Glutamatergic neuron (in vitro differentiated cells): ENCODE measurements at regions not wholly inside any gene's neighbourhood (a gene's known extent, or its start where the extent isn't known, plus 50 kb on each side); places are given as distances from the start of the nearest gene placed in this dataset.

Source experiments
- DNase-seq: peaks from one replicate; pipeline ENCODE4 v3.0.0; 2022
- H3K27ac Mint-ChIP-seq: one replicate; pipeline ENCODE4 v1.8.0; 2020; ENCODE audit warnings: mild to moderate bottlenecking, mixed read lengths, inconsistent platforms; ENCODE audit not compliant: unreplicated experiment
- H3K27me3 Mint-ChIP-seq: one replicate; pipeline ENCODE4 v1.8.0; 2020; ENCODE audit warnings: mild to moderate bottlenecking, moderate library complexity, mixed read lengths, inconsistent platforms; ENCODE audit not compliant: unreplicated experiment
- H3K36me3 Mint-ChIP-seq: one replicate; pipeline ENCODE4 v1.8.0; 2020; ENCODE audit warnings: mild to moderate bottlenecking, mixed read lengths, inconsistent platforms; ENCODE audit not compliant: unreplicated experiment
- H3K4me1 Mint-ChIP-seq: one replicate; pipeline ENCODE4 v1.8.0; 2020; ENCODE audit warnings: mild to moderate bottlenecking, low read depth, mixed read lengths, inconsistent platforms; ENCODE audit not compliant: unreplicated experiment
- H3K4me3 Mint-ChIP-seq: one replicate; pipeline ENCODE4 v1.8.0; 2020; ENCODE audit warnings: mild to moderate bottlenecking, mixed read lengths, inconsistent platforms; ENCODE audit not compliant: unreplicated experiment
- H3K9me3 Mint-ChIP-seq: one replicate; pipeline ENCODE4 v1.8.0; 2020; ENCODE audit warnings: mild to moderate bottlenecking, moderate library complexity, mixed read lengths, inconsistent platforms; ENCODE audit not compliant: unreplicated experiment
- TF ChIP-seq, protein P1 (sequence below): fragments of 200-600 bp; sonication (generic); IDR thresholded peaks from one replicate; pipeline ENCODE4 v1.5.0; 2021; ENCODE audit not compliant: partially characterized antibody, unreplicated experiment

DNA sequence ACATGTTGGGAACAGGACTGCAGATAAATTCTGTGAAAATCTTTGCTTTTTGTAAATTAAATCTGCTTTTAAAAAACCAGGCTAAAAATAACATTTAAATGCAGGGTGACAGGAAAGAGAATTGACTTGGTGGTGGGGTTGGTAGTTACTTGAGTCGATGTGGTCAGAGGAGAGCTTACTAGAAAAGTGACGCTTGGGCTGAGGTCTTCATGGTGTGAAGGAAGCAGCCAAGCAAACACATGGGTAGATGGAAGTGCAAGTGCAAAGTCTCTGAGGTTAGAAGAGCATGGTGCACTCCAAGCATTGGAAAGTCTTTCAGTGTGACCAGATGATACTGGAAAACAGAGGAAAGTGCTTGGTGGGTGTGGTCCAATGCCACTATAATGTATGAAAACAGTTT lies 86.4 kb upstream of the THBS1 start:
- DNase-seq = no peak
- Mint-ChIP-seq H3K36me3 (no peaks in the 10 kb centered on the region), H3K4me1 (peaks cover 3% of the 10 kb centered on the region), H3K4me3 (no peak overlapping the region), H3K9me3 (no peaks in the 10 kb centered on the region), H3K27me3 (no peaks in the 10 kb centered on the region), H3K27ac (no peak overlapping the region)
- TF ChIP-seq, protein P1, sequence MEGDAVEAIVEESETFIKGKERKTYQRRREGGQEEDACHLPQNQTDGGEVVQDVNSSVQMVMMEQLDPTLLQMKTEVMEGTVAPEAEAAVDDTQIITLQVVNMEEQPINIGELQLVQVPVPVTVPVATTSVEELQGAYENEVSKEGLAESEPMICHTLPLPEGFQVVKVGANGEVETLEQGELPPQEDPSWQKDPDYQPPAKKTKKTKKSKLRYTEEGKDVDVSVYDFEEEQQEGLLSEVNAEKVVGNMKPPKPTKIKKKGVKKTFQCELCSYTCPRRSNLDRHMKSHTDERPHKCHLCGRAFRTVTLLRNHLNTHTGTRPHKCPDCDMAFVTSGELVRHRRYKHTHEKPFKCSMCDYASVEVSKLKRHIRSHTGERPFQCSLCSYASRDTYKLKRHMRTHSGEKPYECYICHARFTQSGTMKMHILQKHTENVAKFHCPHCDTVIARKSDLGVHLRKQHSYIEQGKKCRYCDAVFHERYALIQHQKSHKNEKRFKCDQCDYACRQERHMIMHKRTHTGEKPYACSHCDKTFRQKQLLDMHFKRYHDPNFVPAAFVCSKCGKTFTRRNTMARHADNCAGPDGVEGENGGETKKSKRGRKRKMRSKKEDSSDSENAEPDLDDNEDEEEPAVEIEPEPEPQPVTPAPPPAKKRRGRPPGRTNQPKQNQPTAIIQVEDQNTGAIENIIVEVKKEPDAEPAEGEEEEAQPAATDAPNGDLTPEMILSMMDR = no peak

DNA sequence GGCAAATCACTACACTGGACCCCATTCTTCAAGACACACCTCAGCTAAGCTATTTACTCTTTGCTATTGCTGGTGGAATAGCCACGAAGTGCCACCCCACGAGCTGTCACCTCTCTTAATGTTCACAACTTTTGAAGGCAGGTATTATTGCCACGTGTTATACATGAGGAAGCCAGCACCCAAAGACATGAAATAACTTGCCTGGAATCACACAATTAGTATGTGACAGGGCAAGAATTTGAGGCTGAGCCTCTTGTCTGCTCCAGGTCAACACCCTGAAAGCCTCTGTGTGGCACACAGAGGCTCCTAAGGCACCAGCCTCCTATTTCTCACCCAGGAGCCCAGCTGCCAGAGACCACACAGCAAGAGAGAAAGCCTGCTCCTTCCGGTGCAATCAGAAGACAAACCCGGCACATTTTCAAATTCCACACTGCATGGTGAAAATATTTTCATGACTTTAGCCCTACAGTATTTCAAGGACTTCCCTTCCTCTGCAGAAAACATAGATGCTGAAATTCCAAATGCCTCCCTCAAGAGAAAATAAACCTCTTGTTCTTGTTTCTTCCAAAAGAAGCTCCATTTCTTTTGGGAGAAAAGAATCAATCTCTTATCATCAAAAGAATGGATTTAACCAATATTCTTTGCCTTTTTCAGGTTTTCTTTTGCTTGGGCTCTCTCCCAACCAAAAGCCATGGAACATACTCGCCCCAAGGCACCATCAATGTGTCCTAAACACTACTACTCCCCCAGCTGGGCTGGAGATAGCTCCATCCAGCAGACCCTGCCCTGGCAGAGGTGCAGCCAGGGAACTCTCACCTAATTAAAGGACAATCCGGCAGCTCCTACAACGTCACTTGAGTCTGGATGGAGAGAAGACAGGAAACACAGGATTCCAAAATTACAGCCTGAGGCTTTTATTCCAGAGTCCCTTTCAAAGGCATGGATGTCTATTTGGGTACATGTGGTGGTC lies 84.7 kb upstream of the THBS1 start:
- H3K27ac Mint-ChIP-seq = no peak overlapping the region

DNA sequence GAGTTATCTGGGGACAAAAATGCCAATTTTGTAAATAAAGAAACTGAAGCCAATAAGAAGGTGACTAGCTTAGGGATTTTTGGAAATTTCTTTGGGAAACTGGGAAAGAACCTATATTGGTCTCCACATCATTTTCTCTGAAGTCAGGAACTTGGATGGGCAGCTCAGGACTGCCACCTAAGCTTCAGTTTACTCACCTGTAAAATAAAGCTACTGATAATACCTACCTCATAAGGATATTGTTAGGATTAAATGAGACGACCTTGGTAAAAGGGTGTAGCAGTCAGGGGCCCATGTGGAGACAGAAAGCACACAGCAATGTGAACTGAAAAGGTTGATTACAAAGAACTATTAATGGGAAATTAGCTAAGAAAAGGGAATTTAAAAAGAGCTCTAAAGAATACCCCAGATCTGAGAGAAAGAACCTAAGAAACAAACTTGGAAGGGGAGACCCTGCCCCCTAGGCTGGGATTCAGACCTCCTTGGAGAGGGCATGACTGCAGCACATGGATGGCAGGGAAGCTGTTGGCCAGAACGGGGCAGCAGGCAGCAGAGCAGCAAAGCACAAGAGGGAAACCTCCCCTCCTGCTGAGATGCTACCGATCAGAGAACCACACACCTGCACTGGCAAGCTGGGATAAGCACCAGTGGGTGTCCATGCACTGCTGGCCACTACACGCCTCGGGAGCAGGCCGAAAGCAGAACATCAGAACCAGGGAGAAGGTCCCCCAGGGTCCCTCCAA lies 83.7 kb upstream of the THBS1 start:
- no peak for DNase-seq
- H3K4me3 Mint-ChIP-seq = no peak overlapping the region
- no peaks in the 10 kb centered on the region for H3K27me3 Mint-ChIP-seq
- peaks cover 3% of the 10 kb centered on the region for H3K4me1 Mint-ChIP-seq
- TF ChIP-seq, protein P1 = no peak
- H3K27ac Mint-ChIP-seq = no peak overlapping the region
- H3K36me3 Mint-ChIP-seq = no peaks in the 10 kb centered on the region
- no peaks in the 10 kb centered on the region for H3K9me3 Mint-ChIP-seq

More for the DNA sequence above, 84.7 kb upstream of the THBS1 start:
- H3K9me3 Mint-ChIP-seq = no peaks in the 10 kb centered on the region
- TF ChIP-seq, protein P1 = no peak
- peaks cover 3% of the 10 kb centered on the region for H3K4me1 Mint-ChIP-seq
- DNase-seq = no peak
- no peak overlapping the region for H3K4me3 Mint-ChIP-seq
- H3K27me3 Mint-ChIP-seq = no peaks in the 10 kb centered on the region
- H3K36me3 Mint-ChIP-seq = no peaks in the 10 kb centered on the region

DNA sequence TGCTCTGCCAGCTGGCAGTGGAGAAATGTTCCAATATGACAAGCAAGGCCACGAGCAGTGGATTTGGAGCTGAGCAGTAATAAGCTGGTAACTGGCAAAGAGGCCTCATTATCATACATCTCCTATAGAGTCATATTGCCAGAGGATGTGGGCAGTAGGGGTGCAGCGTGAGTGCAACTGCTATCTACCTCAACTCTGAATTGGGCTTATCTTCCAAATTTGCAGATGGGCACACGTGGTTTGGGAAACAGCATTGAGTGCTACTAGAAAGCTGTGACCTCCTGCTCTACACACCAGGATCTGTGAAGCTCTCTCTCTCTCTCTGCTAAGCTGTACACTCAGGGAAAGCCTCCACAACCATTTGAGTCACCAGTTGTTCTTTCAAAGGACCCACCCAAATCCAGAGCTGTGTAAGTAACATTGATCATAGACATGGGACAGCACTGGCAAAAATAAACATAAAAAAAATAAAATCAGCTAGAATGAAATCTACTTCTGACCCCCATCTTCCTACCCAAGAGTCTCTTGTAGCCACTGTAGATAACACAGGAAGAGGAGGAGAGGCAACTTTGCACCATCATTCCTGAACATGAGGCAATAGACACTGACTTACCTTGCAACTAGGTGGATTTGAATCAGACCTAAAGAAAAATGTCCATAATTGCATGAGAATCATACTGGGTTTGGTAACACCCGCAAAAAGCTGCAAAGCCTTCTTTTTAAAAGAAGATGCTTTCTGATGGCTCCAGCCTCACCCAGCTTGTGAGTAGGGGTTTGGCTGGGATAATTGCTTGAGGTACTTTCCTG lies 82.9 kb upstream of the THBS1 start:
- Mint-ChIP-seq H3K27me3 (no peaks in the 10 kb centered on the region), H3K4me1 (peaks cover 3% of the 10 kb centered on the region), H3K36me3 (no peaks in the 10 kb centered on the region), H3K9me3 (no peaks in the 10 kb centered on the region), H3K4me3 (no peak overlapping the region), H3K27ac (no peak overlapping the region)
- TF ChIP-seq, protein P1 = no peak
- DNase-seq = no peak
